HepG2 (cell line): ENCODE measurements at regions not wholly inside any gene's neighbourhood (a gene's known extent, or its start where the extent isn't known, plus 50 kb on each side); places are given as distances from the start of the nearest gene placed in this dataset.

Experiments used
- AHDC1 ChIP-seq: sonication (generic); formaldehyde crosslinking; IDR thresholded peaks from 2 replicates; pipeline ENCODE4 v1.5.1; 2020; ENCODE audit warnings: mild to moderate bottlenecking, missing genetic modification reagents, borderline replicate concordance
- ARID3A ChIP-seq: IDR thresholded peaks from 2 replicates; pipeline ENCODE4 v1.6.1; 2012; ENCODE audit warnings: low read depth, low read length, improper control_type of control experiment
- FOSL2 ChIP-seq: sonication (generic); formaldehyde crosslinking; IDR thresholded peaks from 2 replicates; pipeline ENCODE4 v1.4.0; 2020; ENCODE audit warnings: missing genetic modification reagents
- KAT2B ChIP-seq: fragments of 150-350 bp; IDR thresholded peaks from 2 replicates; pipeline ENCODE4 v1.6.1; 2014; ENCODE audit warnings: low read depth, low read length, borderline replicate concordance
- MIER2 ChIP-seq: IDR thresholded peaks from 2 replicates; pipeline ENCODE4 v1.6.1; 2016; ENCODE audit warnings: missing biosample characterization, missing genetic modification reagents
- PAXIP1 ChIP-seq: sonication (generic); formaldehyde crosslinking; conservative IDR thresholded peaks from 2 replicates; pipeline ENCODE4 v1.4.0; 2020; ENCODE audit warnings: mild to moderate bottlenecking, missing genetic modification reagents, moderate library complexity
- RELA ChIP-seq: sonication (generic); formaldehyde crosslinking; IDR thresholded peaks from 2 replicates; pipeline ENCODE4 v1.4.0; 2020; ENCODE audit warnings: missing genetic modification reagents
- SALL1 ChIP-seq: sonication (generic); formaldehyde crosslinking; IDR thresholded peaks from 2 replicates; pipeline ENCODE4 v1.8.0; 2022; ENCODE audit warnings: mild to moderate bottlenecking, missing genetic modification reagents
- TEAD3 ChIP-seq: optimal IDR thresholded peaks from 2 replicates; pipeline ENCODE3; 2016; ENCODE audit warnings: borderline replicate concordance
- ZNF407 ChIP-seq: sonication (generic); formaldehyde crosslinking; IDR thresholded peaks from one replicate; pipeline ENCODE4 v1.5.1; 2020; ENCODE audit warnings: mild to moderate bottlenecking, missing genetic modification reagents; ENCODE audit errors: not compliant biosample characterization
- ZNF777 ChIP-seq: sonication (generic); formaldehyde crosslinking; IDR thresholded peaks from 2 replicates; pipeline ENCODE4 v1.4.0; 2020; ENCODE audit warnings: missing genetic modification reagents

DNA sequence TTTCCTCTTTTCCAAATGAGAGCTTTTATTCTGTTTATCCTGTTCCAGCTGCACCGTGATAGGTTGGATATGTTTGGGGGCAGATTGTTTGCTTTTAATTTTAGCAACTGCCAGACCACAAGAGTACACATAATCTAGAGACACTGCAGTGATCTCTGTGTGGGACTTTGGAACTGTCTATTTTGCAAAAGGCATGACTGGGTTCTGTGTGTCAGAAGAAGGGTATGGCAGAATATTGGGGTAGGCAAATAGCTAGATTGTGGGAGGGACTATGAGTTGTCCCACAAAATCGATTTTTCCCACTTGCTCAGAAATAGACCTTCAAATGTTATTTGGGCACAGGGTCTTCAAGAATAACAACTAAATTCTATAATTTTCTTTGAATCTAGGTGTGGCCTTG is 275.9 kb upstream of the KITLG start (continued):
- TF ChIP-seq PAXIP1 (CRISPR knock-in tag) (peak; percentile 64), MIER2 (CRISPR knock-in tag) (no peak), ZNF777 (CRISPR knock-in tag) (no peak), RELA (CRISPR knock-in tag) (no peak), SALL1 (peak; percentile 33; the same call in 1 of the 2 replicates), KAT2B (no peak), TEAD3 (CRISPR knock-in tag) (no peak), ARID3A (0 out of 2 replicates have a peak, but pooled peaks have one; percentile 30), AHDC1 (0 out of 2 replicates have a peak, but pooled peaks have one; percentile 29), FOSL2 (CRISPR knock-in tag) (peak; percentile 63), ZNF407 (no peak)
